ENCODE measurements at regions not wholly inside any gene's neighbourhood (a gene's known extent, or its start where the extent isn't known, plus 50 kb on each side); places are given as distances from the start of the nearest gene placed in this dataset.
A peak's percentile ranks its signal among the peaks of the same experiment; 100 is the strongest.

DNA sequence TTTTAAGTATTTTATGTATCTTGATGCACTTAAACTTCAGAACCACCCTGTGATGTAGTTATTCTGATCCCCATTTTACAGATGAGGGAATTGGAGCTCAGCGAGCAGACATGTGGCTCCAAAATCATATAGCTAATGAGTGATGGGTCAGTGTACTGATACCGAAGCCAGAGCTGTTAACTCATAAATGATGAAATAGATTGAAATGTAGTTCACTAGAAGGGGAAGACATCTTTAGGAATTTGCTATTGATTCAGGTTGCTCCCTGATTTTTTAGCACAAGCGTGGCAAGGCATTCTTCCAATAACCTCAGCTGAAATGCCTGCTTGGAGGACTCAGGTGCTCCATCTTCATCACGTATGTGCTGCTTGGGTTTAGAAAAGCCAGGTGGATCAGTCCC, 228.8 kb downstream of the PTEN start:
- Mint-ChIP-seq H3K9me3 (ENCODE audit: insufficient read depth) (no peaks in the 10 kb centered on the region), H3K27me3 (no peaks in the 10 kb centered on the region), H3K4me3 (no peak overlapping the region), H3K27ac (no peak overlapping the region), H3K4me1 (peaks cover 37% of the 10 kb centered on the region)
- Histone ChIP-seq H3K79me2 (ENCODE audit: control insufficient read depth, insufficient read depth, low read length) (no peaks in the 10 kb centered on the region), H2AFZ (ENCODE audit: insufficient read depth, low read depth, low read length, poor library complexity, severe bottlenecking) (no peak overlapping the region), H3K4me3 (ENCODE audit: control extremely low read depth in 1 of 5, extremely low read depth in 1 of 5, insufficient read depth in 1 of 5, low read depth in 2 of 5, low read length in 4 of 5) (no peak overlapping the region), H3K36me3 (replicated peaks in 1 of 2; ENCODE audit: control extremely low read depth in 1 of 2, control insufficient read depth in 1 of 2, extremely low read depth in 1 of 2, insufficient read depth in 2 of 2, low read length in 1 of 2) (no peaks in the 10 kb centered on the region), H3K9ac (ENCODE audit: low read length) (no peak overlapping the region), H3K27ac (ENCODE audit: low read length in 2 of 2) (peak overlapping the region; percentile 39 to 57), H3K27me3 (replicated peaks in 1 of 4; ENCODE audit: control extremely low read depth in 1 of 4, control insufficient read depth in 3 of 4, insufficient read depth in 4 of 4, low read length in 3 of 4) (no peaks in the 10 kb centered on the region), H3K4me2 (replicated peaks; ENCODE audit: low read depth, low read length, poor library complexity, severe bottlenecking) (peak overlapping the region; percentile 34), H3K9me3 (ENCODE audit: control extremely low read depth in 1 of 3, control insufficient read depth in 2 of 3, insufficient read depth in 1 of 3, low read length in 2 of 3) (no peaks in the 10 kb centered on the region), H4K20me1 (ENCODE audit: control insufficient read depth, insufficient read depth, low read length, poor library complexity, severe bottlenecking) (no peaks in the 10 kb centered on the region), H3K4me1 (ENCODE audit: control insufficient read depth in 2 of 2, insufficient read depth in 2 of 2, low read length in 2 of 2) (peaks cover 28 to 29% of the 10 kb centered on the region in 2 donors)
- DNase-seq: no peak
- CTCF ChIA-PET: interaction anchor here (1.1 to 3.6 kb wide), 8 partner anchors 8 to 297 kb away, joined by 3 to 23 read pairs (median 6); no protein-coding TSS in a partner anchor
- WGBS (ENCODE audit: insufficient coverage): 91% methylated on average over 4 of the region's 4 CpGs
- intact Hi-C loops (cut with micrococcal nuclease): no loop called here
- TF ChIP-seq EZH2 (IDR thresholded peaks at IDR 0.05; ENCODE audit: borderline replicate concordance, insufficient read depth, low read depth, low read length, poor library complexity, severe bottlenecking) (no peak), CTCF (IDR thresholded peaks at IDR 0.05) (no peak)
- POLR2A ChIA-PET: interaction anchor here (0.6 to 1.6 kb wide), 3 partner anchors 13 to 1581 kb away, joined by 3 to 5 read pairs (median 3); no protein-coding TSS in a partner anchor
- ATAC-seq (ENCODE audit: low read depth): no peak

DNA sequence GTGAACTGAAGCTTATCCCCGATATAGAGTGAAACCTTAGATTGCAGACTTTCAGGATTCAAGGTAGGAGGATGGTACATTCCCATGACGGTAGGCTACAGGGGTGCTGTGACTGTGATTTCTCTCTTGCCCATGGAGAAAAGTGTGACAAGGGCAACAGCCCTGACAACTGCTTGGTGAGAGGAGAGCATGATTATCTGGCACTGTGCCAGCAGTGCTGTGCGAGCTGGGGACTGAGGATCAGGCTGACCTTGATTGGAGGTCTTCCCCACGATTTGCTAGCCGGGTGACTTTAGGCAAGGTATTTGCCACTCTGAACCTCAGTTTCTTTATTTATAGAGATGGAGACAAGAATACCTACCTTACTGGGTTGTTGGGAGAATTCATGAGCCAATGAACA, 229.5 kb downstream of the PTEN start:
- WGBS (ENCODE audit: insufficient coverage): 83% methylated on average over 3 of the region's 5 CpGs
- Mint-ChIP-seq H3K4me1 (peaks cover 37% of the 10 kb centered on the region), H3K27ac (peak overlapping the region; percentile 4), H3K9me3 (ENCODE audit: insufficient read depth) (no peaks in the 10 kb centered on the region), H3K27me3 (no peaks in the 10 kb centered on the region), H3K4me3 (no peak overlapping the region)
- Histone ChIP-seq H2AFZ (ENCODE audit: insufficient read depth, low read depth, low read length, poor library complexity, severe bottlenecking) (no peak overlapping the region), H3K27ac (ENCODE audit: low read length in 2 of 2) (no peak overlapping the region), H3K4me3 (ENCODE audit: control extremely low read depth in 1 of 5, extremely low read depth in 1 of 5, insufficient read depth in 1 of 5, low read depth in 2 of 5, low read length in 4 of 5) (no peak overlapping the region), H3K4me1 (ENCODE audit: control insufficient read depth in 2 of 2, insufficient read depth in 2 of 2, low read length in 2 of 2) (peaks cover 28 to 29% of the 10 kb centered on the region in 2 donors), H3K9ac (ENCODE audit: low read length) (no peak overlapping the region), H3K27me3 (replicated peaks in 1 of 4; ENCODE audit: control extremely low read depth in 1 of 4, control insufficient read depth in 3 of 4, insufficient read depth in 4 of 4, low read length in 3 of 4) (no peaks in the 10 kb centered on the region), H4K20me1 (ENCODE audit: control insufficient read depth, insufficient read depth, low read length, poor library complexity, severe bottlenecking) (no peaks in the 10 kb centered on the region), H3K79me2 (ENCODE audit: control insufficient read depth, insufficient read depth, low read length) (no peaks in the 10 kb centered on the region), H3K4me2 (replicated peaks; ENCODE audit: low read depth, low read length, poor library complexity, severe bottlenecking) (no peak overlapping the region), H3K9me3 (ENCODE audit: control extremely low read depth in 1 of 3, control insufficient read depth in 2 of 3, insufficient read depth in 1 of 3, low read length in 2 of 3) (no peaks in the 10 kb centered on the region), H3K36me3 (replicated peaks in 1 of 2; ENCODE audit: control extremely low read depth in 1 of 2, control insufficient read depth in 1 of 2, extremely low read depth in 1 of 2, insufficient read depth in 2 of 2, low read length in 1 of 2) (no peaks in the 10 kb centered on the region)
- intact Hi-C loops (cut with micrococcal nuclease): no loop called here
- DNase-seq (no peak), ATAC-seq (ENCODE audit: low read depth) (no peak)
- no peak for TF ChIP-seq EZH2 (IDR thresholded peaks at IDR 0.05; ENCODE audit: borderline replicate concordance, insufficient read depth, low read depth, low read length, poor library complexity, severe bottlenecking)
- TF ChIP-seq CTCF (IDR thresholded peaks at IDR 0.05): no peak
- POLR2A ChIA-PET: no interaction called here
- CTCF ChIA-PET: interaction anchor here (1.2 to 2.2 kb wide), 3 partner anchors 16 to 460 kb away, joined by 4 to 11 read pairs (median 11); no protein-coding TSS in a partner anchor

Data from B cell (primary cell).